ENCODE measurements at regions not wholly inside any gene's neighbourhood (a gene's known extent, or its start where the extent isn't known, plus 50 kb on each side); places are given as distances from the start of the nearest gene placed in this dataset.

GRCh38 chrX:8273451-8273895, 102.4 kb upstream of the VCX2 start:
- no peak for TF ChIP-seq CTCF (IDR thresholded peaks at IDR 0.05; ENCODE audit: poor library complexity)
- no peak for TF ChIP-seq EZH2 (IDR thresholded peaks at IDR 0.05; ENCODE audit: borderline replicate concordance)
- TF ChIP-seq EZH2phosphoT487 (IDR thresholded peaks at IDR 0.05; ENCODE audit: low read depth, severe bottlenecking, unreplicated experiment): no peak
